ENCODE measurements at regions not wholly inside any gene's neighbourhood (a gene's known extent, or its start where the extent isn't known, plus 50 kb on each side); places are given as distances from the start of the nearest gene placed in this dataset.

GRCh38 chr1:240008298-240008697, 83.4 kb upstream of the FMN2 start:
- TF ChIP-seq POLR2A (IDR thresholded peaks at IDR 0.05) (no peak), CTCF (IDR thresholded peaks at IDR 0.05 in 4 of 5, conservative IDR thresholded peaks at IDR 0.05 in 1 of 5) (no peak)

Data from gastrocnemius medialis (tissue), 4 donors.